LNCaP clone FGC (cell line): ENCODE measurements at regions not wholly inside any gene's neighbourhood (a gene's known extent, or its start where the extent isn't known, plus 50 kb on each side); places are given as distances from the start of the nearest gene placed in this dataset.

ENCODE experiments used
- DNase-seq: peaks from one replicate; pipeline ENCODE4 v3.0.0-alpha.2; 2011; ENCODE audit warnings: low read depth
- H3K4me3 ChIP-seq: 2 replicates; pipeline ENCODE4 v1.5.1; 2011; ENCODE audit warnings: mild to moderate bottlenecking, low read depth, low read length, control low read depth
- TF ChIP-seq, protein P1 (sequence below): IDR thresholded peaks from 2 replicates; pipeline ENCODE4 v1.5.1; 2012; ENCODE audit warnings: mild to moderate bottlenecking; ENCODE audit not compliant: control insufficient read depth, insufficient read depth; ENCODE audit errors: extremely low read depth

DNA sequence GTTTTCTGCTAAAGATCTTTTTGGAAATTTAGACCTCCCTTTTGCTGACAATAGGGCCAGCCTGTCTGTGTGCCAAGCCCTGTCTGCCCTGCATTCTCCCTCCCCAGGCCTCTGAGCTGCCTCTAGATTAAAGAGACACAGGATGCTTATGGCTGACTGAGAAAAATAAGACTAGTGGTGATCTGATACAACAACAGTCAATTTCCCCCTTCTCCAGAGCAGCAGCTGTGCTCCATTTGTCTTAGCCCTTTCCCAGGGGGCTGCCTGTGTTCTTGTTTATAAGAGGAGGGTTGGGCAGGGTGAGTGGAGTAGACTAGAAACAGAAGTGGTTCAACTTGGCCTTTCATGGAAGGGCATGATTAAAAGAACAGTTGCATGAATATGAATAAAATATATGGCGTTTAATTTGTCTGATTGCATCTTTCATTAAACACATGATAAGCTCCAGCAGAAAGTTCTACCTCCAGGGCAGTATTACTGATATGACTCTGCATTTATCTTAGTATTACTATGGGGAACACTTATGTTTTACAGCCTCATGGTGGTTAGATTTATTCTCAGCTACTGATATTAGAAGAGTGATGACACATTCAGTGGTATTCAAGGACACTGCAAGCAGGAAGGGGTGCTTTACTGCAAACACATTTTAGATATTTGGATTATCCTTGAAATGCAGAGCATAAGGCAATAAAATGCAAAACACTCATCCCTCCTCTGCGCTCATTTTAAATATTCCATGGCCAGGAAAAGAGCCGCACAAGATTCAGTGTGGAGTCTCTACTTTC, 150.2 kb upstream of the CLEC14A start:
- DNase-seq, result no peak
- TF ChIP-seq, protein P1, sequence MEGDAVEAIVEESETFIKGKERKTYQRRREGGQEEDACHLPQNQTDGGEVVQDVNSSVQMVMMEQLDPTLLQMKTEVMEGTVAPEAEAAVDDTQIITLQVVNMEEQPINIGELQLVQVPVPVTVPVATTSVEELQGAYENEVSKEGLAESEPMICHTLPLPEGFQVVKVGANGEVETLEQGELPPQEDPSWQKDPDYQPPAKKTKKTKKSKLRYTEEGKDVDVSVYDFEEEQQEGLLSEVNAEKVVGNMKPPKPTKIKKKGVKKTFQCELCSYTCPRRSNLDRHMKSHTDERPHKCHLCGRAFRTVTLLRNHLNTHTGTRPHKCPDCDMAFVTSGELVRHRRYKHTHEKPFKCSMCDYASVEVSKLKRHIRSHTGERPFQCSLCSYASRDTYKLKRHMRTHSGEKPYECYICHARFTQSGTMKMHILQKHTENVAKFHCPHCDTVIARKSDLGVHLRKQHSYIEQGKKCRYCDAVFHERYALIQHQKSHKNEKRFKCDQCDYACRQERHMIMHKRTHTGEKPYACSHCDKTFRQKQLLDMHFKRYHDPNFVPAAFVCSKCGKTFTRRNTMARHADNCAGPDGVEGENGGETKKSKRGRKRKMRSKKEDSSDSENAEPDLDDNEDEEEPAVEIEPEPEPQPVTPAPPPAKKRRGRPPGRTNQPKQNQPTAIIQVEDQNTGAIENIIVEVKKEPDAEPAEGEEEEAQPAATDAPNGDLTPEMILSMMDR, result no peak
- H3K4me3 ChIP-seq, result no peak overlapping the region

DNA sequence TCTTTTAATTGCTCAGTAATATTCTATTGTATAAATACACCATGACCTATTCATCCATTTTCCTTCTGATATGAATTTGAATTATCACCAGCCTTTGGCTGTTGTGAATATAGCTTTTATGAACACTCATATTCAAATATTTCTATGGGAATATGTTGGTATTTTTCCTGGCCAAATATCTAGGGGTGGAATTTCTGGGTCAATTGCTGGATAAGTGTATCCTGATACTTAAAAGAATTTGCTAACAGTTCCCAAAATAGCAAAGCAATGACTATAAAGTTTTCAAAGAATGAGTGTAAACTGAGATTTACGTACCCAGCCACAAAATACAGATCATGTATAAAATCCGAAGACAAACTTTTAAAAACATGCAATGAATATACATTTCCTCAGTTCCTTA, 148.7 kb upstream of the CLEC14A start:
- DNase-seq, result no peak
- H3K4me3 ChIP-seq, result no peak overlapping the region
- TF ChIP-seq, protein P1, result no peak

DNA sequence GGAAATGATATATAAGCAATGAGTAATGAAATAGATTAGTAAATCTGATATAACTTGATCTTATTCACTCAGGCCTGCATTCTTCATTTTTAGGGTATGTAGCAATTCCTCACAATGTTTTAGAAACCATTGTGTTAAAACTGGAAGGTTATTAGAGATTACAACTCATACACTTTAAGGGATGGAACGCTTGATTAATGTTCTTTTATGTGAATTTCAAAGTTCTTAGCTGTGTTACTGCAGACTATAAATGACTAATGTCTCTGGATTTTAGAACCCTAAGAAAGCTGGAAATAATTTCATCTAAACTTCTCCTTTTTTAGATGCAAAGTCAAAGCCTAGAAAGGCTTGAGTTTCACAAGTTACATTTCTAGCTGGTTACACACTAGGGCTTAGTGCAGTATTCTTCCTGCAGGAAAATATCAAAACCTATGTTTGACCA, 148.2 kb upstream of the CLEC14A start:
- TF ChIP-seq, protein P1, result no peak
- DNase-seq, result no peak
- no peak overlapping the region for H3K4me3 ChIP-seq

DNA sequence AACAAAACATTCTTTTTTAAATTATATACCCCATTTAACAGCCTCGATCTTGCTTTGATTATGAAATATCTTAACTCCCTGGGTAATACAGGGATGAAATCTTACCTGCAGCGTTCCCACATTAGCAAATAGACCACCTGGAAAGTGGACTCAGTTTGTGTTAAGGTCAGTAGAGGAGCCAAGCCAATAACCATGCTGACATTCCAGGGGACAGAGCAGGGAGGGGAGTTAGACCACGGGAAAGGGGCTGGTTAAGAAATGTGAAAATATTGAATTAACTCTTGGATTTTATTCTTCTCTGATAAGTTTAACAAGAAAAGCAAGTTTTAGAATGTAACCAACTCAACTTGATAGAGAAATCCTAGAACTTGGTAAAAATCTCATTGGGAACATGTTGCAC, 144.9 kb upstream of the CLEC14A start:
- TF ChIP-seq, protein P1, result no peak
- DNase-seq, result no peak
- H3K4me3 ChIP-seq, result no peak overlapping the region

DNA sequence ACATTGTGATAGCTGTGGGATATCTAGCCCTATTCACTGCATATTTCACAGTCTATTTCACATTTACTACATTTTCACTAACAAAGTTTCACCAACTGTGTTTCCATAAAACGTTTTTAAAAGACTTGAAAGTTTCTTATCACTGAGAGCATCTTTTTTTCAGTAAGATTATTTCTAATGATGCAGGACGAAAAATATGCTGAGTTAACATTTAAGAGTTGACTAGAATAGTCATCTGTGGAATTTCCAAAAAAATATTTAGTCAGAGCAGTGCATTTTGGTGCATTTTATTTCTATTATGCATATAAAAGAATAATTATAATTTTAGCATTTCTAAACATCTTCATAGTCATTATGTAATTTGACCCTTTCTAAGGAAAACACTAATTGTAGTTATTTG, 143.8 kb upstream of the CLEC14A start:
- no peak for DNase-seq
- TF ChIP-seq, protein P1, result no peak
- no peak overlapping the region for H3K4me3 ChIP-seq

DNA sequence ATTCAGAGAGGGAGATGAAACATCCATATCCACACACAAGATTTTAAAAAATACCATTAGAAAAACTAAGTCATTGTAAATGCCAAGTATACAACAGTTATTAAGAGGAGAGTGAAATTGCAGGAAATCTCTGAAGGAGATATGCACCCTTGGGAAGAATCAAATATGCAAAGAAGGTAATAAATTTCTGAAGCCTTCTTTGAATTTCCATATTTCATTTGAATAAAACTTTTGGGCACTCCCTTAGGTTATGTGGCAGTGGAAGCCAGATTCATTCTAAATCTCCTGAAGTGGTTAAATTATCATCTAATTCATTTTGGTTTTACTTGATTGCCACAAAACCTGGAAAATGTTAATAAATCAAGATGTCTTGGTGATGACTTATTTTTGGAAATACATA, 138.9 kb upstream of the CLEC14A start:
- TF ChIP-seq, protein P1, result no peak
- H3K4me3 ChIP-seq, result no peak overlapping the region
- no peak for DNase-seq

DNA sequence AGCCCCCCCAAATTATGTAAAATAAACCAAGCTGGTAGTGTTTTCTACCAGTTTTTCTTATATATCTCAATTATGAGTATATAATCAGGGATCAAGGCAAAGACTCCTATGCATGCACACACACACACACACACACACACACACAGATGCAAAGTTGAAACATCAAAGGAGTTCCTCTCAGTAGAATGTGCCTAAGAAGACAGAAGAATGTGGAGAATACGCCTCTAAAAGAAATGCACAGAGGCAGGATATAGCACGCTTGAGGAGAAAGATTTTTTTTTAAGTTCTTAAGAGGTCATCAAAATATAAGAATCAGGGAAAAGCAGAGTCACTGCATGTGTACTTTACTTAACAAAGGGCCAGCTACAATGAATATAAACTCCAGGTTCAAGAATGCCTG, 138.2 kb upstream of the CLEC14A start:
- TF ChIP-seq, protein P1, result no peak
- no peak overlapping the region for H3K4me3 ChIP-seq

More for the DNA sequence above, 138.2 kb upstream of the CLEC14A start:
- no peak for DNase-seq
